SK-N-SH (cell line): ENCODE measurements at regions not wholly inside any gene's neighbourhood (a gene's known extent, or its start where the extent isn't known, plus 50 kb on each side); places are given as distances from the start of the nearest gene placed in this dataset.

Experiments
- CTCF ChIA-PET: fragments of 300-600, 350-600 bp; formaldehyde crosslinking; extraction: SDS; loops from one replicate; lab custom pipeline; 2021; lab: Yijun Ruan, JAX
- POLR2A ChIA-PET: fragments of 350-600 bp; sonication (Branson Sonifier 250); formaldehyde crosslinking; extraction: SDS; loops from one replicate; lab custom pipeline; 2020; ENCODE audit warnings: antibody characterized with exemption, inconsistent platforms; lab: Yijun Ruan, JAX
- DNase-seq: peaks from one replicate; pipeline ENCODE4 v3.0.0; 2012
- H2AFZ ChIP-seq: fragments of 200-600 bp; sonication (generic); 2 replicates; pipeline ENCODE4 v1.8.1; 2016; ENCODE audit warnings: antibody characterized with exemption, mild to moderate bottlenecking, low read depth
- H3F3A ChIP-seq: fragments of 200-600 bp; sonication (generic); replicated peaks from 2 replicates; pipeline ENCODE3; 2016; ENCODE audit warnings: antibody characterized with exemption, mild to moderate bottlenecking; ENCODE audit not compliant: insufficient read depth
- H3K27ac ChIP-seq, 2 experiments: fragments of 200-500 bp in 1 of 2; fragments of 200-600 bp in 1 of 2; sonication (Bioruptor generic) in 1 of 2; sonication (generic), shearing (Covaris generic) in 1 of 2; 2 replicates each; pipeline versions ENCODE4 v1.5.1 to v1.6.1; 2014 to 2016; ENCODE audit warnings: low read depth in 2 of 2, inconsistent platforms in 1 of 2, low read length in 1 of 2, mild to moderate bottlenecking in 1 of 2, mixed read lengths in 1 of 2
- H3K27me3 ChIP-seq: fragments of 200-600 bp; sonication (generic), shearing (Covaris generic); 2 replicates; pipeline ENCODE4 v1.6.1; 2016; ENCODE audit warnings: mixed run types; ENCODE audit not compliant: insufficient read depth
- H3K36me3 ChIP-seq, 2 experiments: fragments of 200-500 bp in 1 of 2; fragments of 200-600 bp in 1 of 2; sonication (Bioruptor generic) in 1 of 2; sonication (generic) in 1 of 2; replicated peaks in 1 of 2; 2 replicates each; pipeline versions ENCODE3 to v1.5.1; 2014 to 2016; ENCODE audit warnings: low read length in 1 of 2, mild to moderate bottlenecking in 1 of 2; ENCODE audit not compliant: insufficient read depth in 2 of 2, control insufficient read depth in 1 of 2
- H3K4me1 ChIP-seq, 2 experiments: fragments of 200-500 bp in 1 of 2; fragments of 200-600 bp in 1 of 2; sonication (Bioruptor generic) in 1 of 2; sonication (generic), shearing (Covaris generic) in 1 of 2; 2 replicates each; pipeline versions ENCODE4 v1.5.1 to v1.6.1; 2014 to 2016; ENCODE audit warnings: low read depth in 1 of 2, low read length in 1 of 2, mixed run types in 1 of 2; ENCODE audit not compliant: insufficient read depth in 2 of 2, control insufficient read depth in 1 of 2
- H3K4me2 ChIP-seq: fragments of 200-600 bp; sonication (generic), shearing (Covaris generic); 2 replicates; pipeline ENCODE4 v1.6.1; 2017; ENCODE audit warnings: mixed run types
- H3K4me3 ChIP-seq, 2 experiments: fragments of 200-500 bp in 1 of 2; fragments of 200-600 bp in 1 of 2; sonication (Bioruptor generic) in 1 of 2; sonication (generic), shearing (Covaris generic) in 1 of 2; 2 replicates each; pipeline versions ENCODE4 v1.5.1 to v1.8.1; 2014 to 2016; ENCODE audit warnings: low read depth in 2 of 2, inconsistent platforms in 1 of 2, low read length in 1 of 2, mild to moderate bottlenecking in 1 of 2, mixed read lengths in 1 of 2, moderate library complexity in 1 of 2
- H3K79me2 ChIP-seq: fragments of 200-600 bp; sonication (generic); 2 replicates; pipeline ENCODE4 v1.8.1; 2017; ENCODE audit warnings: mild to moderate bottlenecking; ENCODE audit not compliant: insufficient read depth
- H3K9ac ChIP-seq: fragments of 200-600 bp; sonication (generic); 2 replicates; pipeline ENCODE4 v1.6.1; 2017; ENCODE audit warnings: mixed run types
- H3K9me2 ChIP-seq: fragments of 200-600 bp; sonication (generic); 2 replicates; pipeline ENCODE4 v1.6.1; 2017; ENCODE audit warnings: mixed run types
- H3K9me3 ChIP-seq: fragments of 200-600 bp; sonication (generic); 2 replicates; pipeline ENCODE4 v1.6.1; 2017; ENCODE audit warnings: mixed run types, mild to moderate bottlenecking, moderate library complexity
- H4K20me1 ChIP-seq: fragments of 200-600 bp; sonication (generic); 2 replicates; pipeline ENCODE4 v1.6.1; 2017; ENCODE audit warnings: mild to moderate bottlenecking, mixed run types; ENCODE audit not compliant: insufficient read depth
- CTCF ChIP-seq: fragments of 200-600 bp; sonication (generic); IDR thresholded peaks from 2 replicates; pipeline ENCODE4 v1.6.1; 2017; ENCODE audit warnings: antibody characterized with exemption, mild to moderate bottlenecking, moderate library complexity
- ELF1 ChIP-seq: IDR thresholded peaks from 2 replicates; pipeline ENCODE4 v1.4.0; 2012
- FOSL2 ChIP-seq: IDR thresholded peaks from 2 replicates; pipeline ENCODE4 v1.4.0; 2012; ENCODE audit warnings: low read depth, mild to moderate bottlenecking, moderate library complexity, borderline replicate concordance
- FOXJ3 ChIP-seq: sonication (generic); formaldehyde crosslinking; IDR thresholded peaks from 2 replicates; pipeline ENCODE4 v1.5.1; 2020; ENCODE audit warnings: mild to moderate bottlenecking, missing genetic modification reagents
- JUND ChIP-seq: IDR thresholded peaks from 2 replicates; pipeline ENCODE4 v1.4.0; 2012
- NFIC ChIP-seq: IDR thresholded peaks from 2 replicates; pipeline ENCODE4 v1.4.0; 2012; ENCODE audit warnings: borderline replicate concordance
- NRF1 ChIP-seq: IDR thresholded peaks from 2 replicates; pipeline ENCODE4 v1.6.1; 2012; ENCODE audit warnings: low read depth, mild to moderate bottlenecking, low read length
- POLR2AphosphoS5 ChIP-seq: IDR thresholded peaks from 2 replicates; pipeline ENCODE4 v1.6.1; 2012; ENCODE audit warnings: low read depth, low read length
- RAD21 ChIP-seq: IDR thresholded peaks from 2 replicates; pipeline ENCODE4 v1.6.1; 2012; ENCODE audit warnings: mild to moderate bottlenecking, low read length
- REST ChIP-seq: IDR thresholded peaks from 2 replicates; pipeline ENCODE4 v1.6.1; 2012; ENCODE audit warnings: mild to moderate bottlenecking, low read depth, low read length, moderate library complexity
- RXRA ChIP-seq: IDR thresholded peaks from 2 replicates; pipeline ENCODE4 v1.4.0; 2012; ENCODE audit warnings: low read depth, mild to moderate bottlenecking, borderline replicate concordance
- SMC3 ChIP-seq: IDR thresholded peaks from 2 replicates; pipeline ENCODE4 v1.6.1; 2012; ENCODE audit warnings: low read depth, low read length, improper control_type of control experiment
- TAF1 ChIP-seq: IDR thresholded peaks from 2 replicates; pipeline ENCODE4 v1.6.1; 2012; ENCODE audit warnings: low read depth, mild to moderate bottlenecking, low read length, moderate library complexity, borderline replicate concordance
- TCF12 ChIP-seq: IDR thresholded peaks from 2 replicates; pipeline ENCODE4 v1.4.0; 2012
- USF1 ChIP-seq: IDR thresholded peaks from 2 replicates; pipeline ENCODE4 v1.4.0; 2012; ENCODE audit warnings: low read depth, borderline replicate concordance
- USF2 ChIP-seq: fragments of 150-350 bp; IDR thresholded peaks from 2 replicates; pipeline ENCODE4 v1.6.1; 2017; ENCODE audit warnings: antibody characterized with exemption, low read length, low read depth, borderline replicate concordance
- YY1 ChIP-seq: IDR thresholded peaks from 2 replicates; pipeline ENCODE4 v1.4.0; 2012; ENCODE audit warnings: low read depth, mild to moderate bottlenecking
- WGBS: methylation state at CpG from one replicate; pipeline ENCODE4 v1.1.6; 2017; ENCODE audit warnings: low lambda C conversion rate; 5-methylcytosine and 5-hydroxymethylcytosine counted together

GRCh38 chr2:145710303-145710702 is 1190.4 kb upstream of the ZEB2 start:
- Histone ChIP-seq H3K27me3 (no peaks in the 10 kb centered on the region), H3K9ac (no peak overlapping the region), H3K4me3 (no peak overlapping the region), H4K20me1 (no peaks in the 10 kb centered on the region), H3K27ac (no peak overlapping the region), H3K9me2 (peaks cover 3% of the 10 kb centered on the region; the same call in 1 of the 2 replicates), H2AFZ (no peak overlapping the region), H3F3A (no peaks in the 10 kb centered on the region), H3K79me2 (no peaks in the 10 kb centered on the region), H3K4me2 (no peak overlapping the region), H3K4me1 (no peaks in the 10 kb centered on the region), H3K36me3 (no peaks in the 10 kb centered on the region), H3K9me3 (peaks cover 4% of the 10 kb centered on the region; the same call in 1 of the 2 replicates)
- ChIA-PET POLR2A (no interaction called here), CTCF (no interaction called here)
- 58% methylated on average over 2 of the region's 2 CpGs for WGBS
- no peak for DNase-seq
- no peak for TF ChIP-seq FOSL2
- TF ChIP-seq CTCF: no peak
- TF ChIP-seq FOXJ3 (CRISPR knock-in tag): no peak
- TF ChIP-seq ELF1: no peak
- TF ChIP-seq NRF1: no peak
- TF ChIP-seq SMC3: no peak
- TF ChIP-seq REST: no peak
- TF ChIP-seq RXRA: no peak
- no peak for TF ChIP-seq USF1
- no peak for TF ChIP-seq RAD21
- no peak for TF ChIP-seq TCF12
- no peak for TF ChIP-seq POLR2AphosphoS5
- TF ChIP-seq NFIC: no peak
- no peak for TF ChIP-seq USF2
- no peak for TF ChIP-seq YY1
- TF ChIP-seq TAF1: no peak
- TF ChIP-seq JUND: no peak
